Stimulated activated CD4-positive, alpha-beta T cell treated with anti-CD3 and anti-CD28 coated beads, Interleukin-4, amount 100 ng/mL, for 48 hours (primary cell): ENCODE measurements at regions not wholly inside any gene's neighbourhood (a gene's known extent, or its start where the extent isn't known, plus 50 kb on each side); places are given as distances from the start of the nearest gene placed in this dataset.
A peak's percentile ranks its signal among the peaks of the same experiment; 100 is the strongest.
"Not testable (repeated sequence)": the region's sequence is repeated elsewhere in the genome, so short reads cannot be mapped to it uniquely, and the experiment has no call there.

Experiments
- DNase-seq, 2 donors: peaks; one replicate each; pipeline ENCODE4 v3.0.0-alpha.2; 2020; ENCODE audit warnings: low read depth in 2 of 2

- no peak for DNase-seq
Observed at GRCh38 chr21:25487046-25487594, 120.2 kb downstream of the MRPL39 start.

- DNase-seq, result no peak
Observed at GRCh38 chr21:25485914-25486313, 121.4 kb downstream of the MRPL39 start.

- DNase-seq, result no peak
Observed at GRCh38 chr21:25467896-25468295, 139.4 kb downstream of the MRPL39 start.

GRCh38 chr21:25467071-25467470, 140.2 kb downstream of the MRPL39 start:
- not testable (repeated sequence) for DNase-seq

GRCh38 chr21:25466470-25466869, 140.8 kb downstream of the MRPL39 start:
- DNase-seq, result no peak

GRCh38 chr21:25465263-25465662, 142.0 kb downstream of the MRPL39 start:
- no peak for DNase-seq

- no peak for DNase-seq
Observed at GRCh38 chr21:25464275-25464674, 143.0 kb downstream of the MRPL39 start.

- no peak for DNase-seq
Observed at GRCh38 chr21:25462517-25462971, 144.7 kb downstream of the MRPL39 start.

GRCh38 chr21:25461725-25462124, 145.6 kb downstream of the MRPL39 start:
- no peak for DNase-seq

- DNase-seq, result no peak
Observed at GRCh38 chr21:25459993-25460392, 147.3 kb downstream of the MRPL39 start.

- DNase-seq, result no peak
Observed at GRCh38 chr21:25459365-25459764, 147.9 kb downstream of the MRPL39 start.

GRCh38 chr21:25458484-25458883, 148.8 kb downstream of the MRPL39 start:
- no peak for DNase-seq

- DNase-seq, result no peak
Observed at GRCh38 chr21:25457946-25458345, 149.3 kb downstream of the MRPL39 start.

- no peak for DNase-seq
Observed at GRCh38 chr21:25457411-25457810, 149.9 kb downstream of the MRPL39 start.

GRCh38 chr21:25456672-25457071, 150.6 kb downstream of the MRPL39 start:
- peak in 1 of 2 donors; percentile 47 for DNase-seq

- no peak for DNase-seq
Observed at GRCh38 chr21:25453524-25453923, 153.8 kb downstream of the MRPL39 start.

GRCh38 chr21:25449950-25450349, 157.3 kb downstream of the MRPL39 start:
- DNase-seq, result no peak

- DNase-seq, result no peak
Observed at GRCh38 chr21:25441835-25442234, 165.4 kb downstream of the MRPL39 start.

- DNase-seq, result not testable (repeated sequence)
Observed at GRCh38 chr21:25437465-25437864, 169.8 kb downstream of the MRPL39 start.

- no peak for DNase-seq
Observed at GRCh38 chr21:25428537-25428936, 178.7 kb downstream of the MRPL39 start.

GRCh38 chr21:25427828-25428227, 179.5 kb downstream of the MRPL39 start:
- no peak for DNase-seq

- no peak for DNase-seq
Observed at GRCh38 chr21:25426580-25426979, 180.7 kb downstream of the MRPL39 start.

- DNase-seq, result no peak
Observed at GRCh38 chr21:25425156-25425555, 182.1 kb downstream of the MRPL39 start.

GRCh38 chr21:25424634-25425033, 182.6 kb downstream of the MRPL39 start:
- DNase-seq, result no peak
